GM23338 (cell line): ENCODE measurements at regions not wholly inside any gene's neighbourhood (a gene's known extent, or its start where the extent isn't known, plus 50 kb on each side); places are given as distances from the start of the nearest gene placed in this dataset.

Experiments used
- CREB1 ChIP-seq: fragments of 250-450 bp; sonication (Bioruptor Pico); IDR thresholded peaks from 2 replicates; pipeline ENCODE4 v1.5.0; 2020; ENCODE audit warnings: low read depth, mild to moderate bottlenecking, moderate library complexity
- ETS1 ChIP-seq: IDR thresholded peaks from 2 replicates; pipeline ENCODE4 v1.6.1; 2016; ENCODE audit warnings: antibody characterized with exemption
- EZH2 ChIP-seq: fragments of 200-600 bp; sonication (generic); IDR thresholded peaks from one replicate; pipeline ENCODE4 v1.8.0; 2017; ENCODE audit warnings: antibody characterized with exemption, mild to moderate bottlenecking, low read depth; ENCODE audit not compliant: unreplicated experiment
- EZH2phosphoT487 ChIP-seq: fragments of 200-600 bp; sonication (generic); IDR thresholded peaks from one replicate; pipeline ENCODE4 v1.8.1; 2018; ENCODE audit warnings: antibody characterized with exemption; ENCODE audit not compliant: unreplicated experiment
- JUNB ChIP-seq: IDR thresholded peaks from one replicate; pipeline ENCODE4 v1.6.1; 2016; ENCODE audit warnings: antibody characterized with exemption; ENCODE audit not compliant: unreplicated experiment
- POLR2AphosphoS5 ChIP-seq: IDR thresholded peaks from 2 replicates; pipeline ENCODE4 v1.6.1; 2016; ENCODE audit warnings: antibody characterized with exemption, low read depth
- STAT1 ChIP-seq: IDR thresholded peaks from one replicate; pipeline ENCODE4 v1.6.1; 2016; ENCODE audit warnings: antibody characterized with exemption; ENCODE audit not compliant: unreplicated experiment
- ZNF114 ChIP-seq: fragments of 250-450 bp; sonication (Bioruptor Pico); IDR thresholded peaks from 2 replicates; pipeline ENCODE4 v1.5.0; 2020; ENCODE audit warnings: mild to moderate bottlenecking, moderate library complexity
- ZNF331 ChIP-seq: fragments of 250-450 bp; sonication (Bioruptor Pico); IDR thresholded peaks from 2 replicates; pipeline ENCODE4 v1.5.0; 2020; ENCODE audit warnings: low read depth, mild to moderate bottlenecking, moderate library complexity
- ZNF462 ChIP-seq: fragments of 250-450 bp; sonication (Bioruptor Pico); IDR thresholded peaks from 2 replicates; pipeline ENCODE4 v1.5.0; 2020; ENCODE audit warnings: mild to moderate bottlenecking, moderate library complexity
- TF ChIP-seq, protein P1 (sequence below), 2 experiments: fragments of 200-600 bp in 1 of 2; sonication (generic) in 1 of 2; conservative IDR thresholded peaks; 2 replicates each; pipeline versions ENCODE4 v1.5.1 to v1.6.1; 2016 to 2017; ENCODE audit warnings: antibody characterized with exemption in 2 of 2, low read depth in 2 of 2, mild to moderate bottlenecking in 2 of 2, moderate library complexity in 1 of 2
- TF ChIP-seq, protein P2 (sequence below): IDR thresholded peaks from one replicate; pipeline ENCODE4 v1.6.1; 2018; ENCODE audit warnings: antibody characterized with exemption; ENCODE audit not compliant: unreplicated experiment

DNA sequence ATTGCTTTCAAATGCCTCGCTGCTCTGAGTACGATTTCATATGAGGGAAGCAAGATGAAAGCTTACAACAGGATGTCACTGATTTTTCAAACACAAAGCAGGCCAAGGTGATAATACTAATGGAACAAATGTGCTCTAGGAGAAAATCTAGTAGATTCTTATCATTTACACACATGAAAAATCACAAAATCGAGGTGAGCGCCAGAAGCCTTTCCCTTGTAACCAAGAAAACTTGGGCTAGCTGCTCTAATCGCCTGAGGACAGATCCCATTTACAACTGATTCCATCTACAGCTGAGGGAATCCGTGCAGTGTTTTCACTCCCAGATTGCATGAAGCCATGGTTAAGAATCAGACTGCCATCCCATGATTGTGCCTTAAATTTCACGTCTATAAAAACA, 117.5 kb downstream of the TM2D1 start:
- TF ChIP-seq, protein P1, sequence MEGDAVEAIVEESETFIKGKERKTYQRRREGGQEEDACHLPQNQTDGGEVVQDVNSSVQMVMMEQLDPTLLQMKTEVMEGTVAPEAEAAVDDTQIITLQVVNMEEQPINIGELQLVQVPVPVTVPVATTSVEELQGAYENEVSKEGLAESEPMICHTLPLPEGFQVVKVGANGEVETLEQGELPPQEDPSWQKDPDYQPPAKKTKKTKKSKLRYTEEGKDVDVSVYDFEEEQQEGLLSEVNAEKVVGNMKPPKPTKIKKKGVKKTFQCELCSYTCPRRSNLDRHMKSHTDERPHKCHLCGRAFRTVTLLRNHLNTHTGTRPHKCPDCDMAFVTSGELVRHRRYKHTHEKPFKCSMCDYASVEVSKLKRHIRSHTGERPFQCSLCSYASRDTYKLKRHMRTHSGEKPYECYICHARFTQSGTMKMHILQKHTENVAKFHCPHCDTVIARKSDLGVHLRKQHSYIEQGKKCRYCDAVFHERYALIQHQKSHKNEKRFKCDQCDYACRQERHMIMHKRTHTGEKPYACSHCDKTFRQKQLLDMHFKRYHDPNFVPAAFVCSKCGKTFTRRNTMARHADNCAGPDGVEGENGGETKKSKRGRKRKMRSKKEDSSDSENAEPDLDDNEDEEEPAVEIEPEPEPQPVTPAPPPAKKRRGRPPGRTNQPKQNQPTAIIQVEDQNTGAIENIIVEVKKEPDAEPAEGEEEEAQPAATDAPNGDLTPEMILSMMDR (conservative IDR thresholded peaks at IDR 0.05; ENCODE audit: low read depth in 2 of 2), result no peak
- TF ChIP-seq CREB1 (CRISPR knock-in tag) (no peak), EZH2 (no peak), ZNF114 (CRISPR knock-in tag) (no peak), POLR2AphosphoS5 (no peak), ZNF462 (CRISPR knock-in tag) (no peak), EZH2phosphoT487 (no peak), JUNB (no peak), ETS1 (no peak), STAT1 (no peak), ZNF331 (no peak)
- TF ChIP-seq, protein P2, sequence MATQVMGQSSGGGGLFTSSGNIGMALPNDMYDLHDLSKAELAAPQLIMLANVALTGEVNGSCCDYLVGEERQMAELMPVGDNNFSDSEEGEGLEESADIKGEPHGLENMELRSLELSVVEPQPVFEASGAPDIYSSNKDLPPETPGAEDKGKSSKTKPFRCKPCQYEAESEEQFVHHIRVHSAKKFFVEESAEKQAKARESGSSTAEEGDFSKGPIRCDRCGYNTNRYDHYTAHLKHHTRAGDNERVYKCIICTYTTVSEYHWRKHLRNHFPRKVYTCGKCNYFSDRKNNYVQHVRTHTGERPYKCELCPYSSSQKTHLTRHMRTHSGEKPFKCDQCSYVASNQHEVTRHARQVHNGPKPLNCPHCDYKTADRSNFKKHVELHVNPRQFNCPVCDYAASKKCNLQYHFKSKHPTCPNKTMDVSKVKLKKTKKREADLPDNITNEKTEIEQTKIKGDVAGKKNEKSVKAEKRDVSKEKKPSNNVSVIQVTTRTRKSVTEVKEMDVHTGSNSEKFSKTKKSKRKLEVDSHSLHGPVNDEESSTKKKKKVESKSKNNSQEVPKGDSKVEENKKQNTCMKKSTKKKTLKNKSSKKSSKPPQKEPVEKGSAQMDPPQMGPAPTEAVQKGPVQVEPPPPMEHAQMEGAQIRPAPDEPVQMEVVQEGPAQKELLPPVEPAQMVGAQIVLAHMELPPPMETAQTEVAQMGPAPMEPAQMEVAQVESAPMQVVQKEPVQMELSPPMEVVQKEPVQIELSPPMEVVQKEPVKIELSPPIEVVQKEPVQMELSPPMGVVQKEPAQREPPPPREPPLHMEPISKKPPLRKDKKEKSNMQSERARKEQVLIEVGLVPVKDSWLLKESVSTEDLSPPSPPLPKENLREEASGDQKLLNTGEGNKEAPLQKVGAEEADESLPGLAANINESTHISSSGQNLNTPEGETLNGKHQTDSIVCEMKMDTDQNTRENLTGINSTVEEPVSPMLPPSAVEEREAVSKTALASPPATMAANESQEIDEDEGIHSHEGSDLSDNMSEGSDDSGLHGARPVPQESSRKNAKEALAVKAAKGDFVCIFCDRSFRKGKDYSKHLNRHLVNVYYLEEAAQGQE, result no peak
